GM19463 (cell line): ENCODE measurements at regions not wholly inside any gene's neighbourhood (a gene's known extent, or its start where the extent isn't known, plus 50 kb on each side); places are given as distances from the start of the nearest gene placed in this dataset.

ENCODE experiments used
- ATAC-seq: cut with Tn5 transposase; IDR thresholded peaks from one replicate; pipeline ENCODE4 v1.9.1; 2021; ENCODE audit warnings: mild to moderate bottlenecking, moderate library complexity; ENCODE audit not compliant: unreplicated experiment

DNA sequence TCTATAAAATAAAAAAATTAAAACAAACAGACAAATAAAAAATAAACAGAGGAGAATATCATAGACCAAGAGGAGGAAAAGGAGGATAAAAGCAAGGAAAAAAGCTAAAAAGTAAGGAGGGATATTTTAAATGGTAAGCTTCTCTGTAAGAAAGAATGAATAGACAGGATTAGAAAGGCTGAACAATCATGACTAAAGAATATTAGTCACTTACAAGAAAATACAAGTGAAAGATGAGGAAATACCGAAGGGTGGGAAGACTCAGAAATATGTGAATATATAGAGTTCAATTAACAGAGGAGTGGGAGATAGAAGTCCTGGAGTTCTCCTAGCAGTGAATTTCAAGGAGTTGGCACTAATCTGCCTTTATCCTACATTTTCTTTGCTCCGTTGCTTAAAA lies 162.6 kb downstream of the RTL3 start:
- ATAC-seq, result no peak

DNA sequence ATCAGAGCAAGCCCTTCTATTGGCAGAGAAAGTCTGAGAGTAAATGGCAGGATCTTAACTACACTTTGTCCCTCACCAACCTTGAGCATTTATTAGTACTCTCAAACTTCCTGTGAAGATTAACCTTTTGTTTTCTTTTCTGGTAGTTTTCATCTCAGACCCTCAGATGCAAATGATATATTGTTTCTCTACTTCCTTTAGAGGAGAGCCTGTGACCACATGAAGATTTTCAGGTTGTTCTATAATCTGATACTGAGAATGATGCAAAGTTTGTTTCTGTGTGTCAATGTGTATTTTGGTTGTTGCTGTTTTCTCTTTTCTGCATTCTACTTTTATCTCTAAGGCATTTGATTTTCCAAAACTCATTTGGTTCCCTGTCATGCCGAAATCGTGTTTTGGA lies 165.8 kb upstream of the CYSLTR1 start:
- ATAC-seq, result peak; percentile 51

DNA sequence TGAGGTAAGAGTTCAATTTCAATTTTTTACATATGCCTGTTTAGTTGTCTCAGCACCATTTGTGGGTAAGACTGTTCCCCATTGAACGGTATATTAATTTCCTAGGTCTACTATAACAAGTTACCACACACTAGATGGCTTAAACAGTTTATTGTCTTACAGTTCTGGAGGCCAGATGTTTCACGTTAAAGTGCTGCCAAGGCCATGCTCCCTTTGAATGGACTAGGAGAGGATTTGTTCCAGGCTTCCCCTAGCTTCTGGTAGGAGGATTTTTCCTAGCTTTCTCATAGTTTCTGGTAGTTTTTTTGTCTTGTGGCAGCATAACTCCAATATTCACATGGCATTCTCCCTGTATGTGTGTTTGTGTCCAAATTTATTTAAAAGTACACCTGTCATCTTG lies 149.3 kb upstream of the CYSLTR1 start:
- ATAC-seq, result no peak

DNA sequence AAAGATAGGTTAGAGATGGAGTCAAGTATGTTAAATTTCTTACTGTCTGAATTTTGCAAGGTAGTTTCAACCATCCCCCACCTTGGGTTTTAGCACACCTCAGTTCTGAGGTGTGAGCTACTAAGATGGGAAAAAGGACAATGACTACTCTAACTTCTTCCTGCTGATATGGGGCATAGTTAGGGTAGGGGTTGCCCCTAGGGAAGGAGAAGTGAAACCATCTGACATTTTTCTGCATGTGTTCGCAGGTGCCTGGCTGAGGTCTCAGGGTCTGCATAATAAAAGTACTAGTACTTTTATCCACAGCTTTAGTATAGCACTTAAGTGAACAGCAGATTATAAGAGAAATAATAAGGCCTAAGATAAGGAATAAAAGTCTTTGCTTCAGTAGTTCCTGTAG lies 129.5 kb upstream of the CYSLTR1 start:
- no peak for ATAC-seq

DNA sequence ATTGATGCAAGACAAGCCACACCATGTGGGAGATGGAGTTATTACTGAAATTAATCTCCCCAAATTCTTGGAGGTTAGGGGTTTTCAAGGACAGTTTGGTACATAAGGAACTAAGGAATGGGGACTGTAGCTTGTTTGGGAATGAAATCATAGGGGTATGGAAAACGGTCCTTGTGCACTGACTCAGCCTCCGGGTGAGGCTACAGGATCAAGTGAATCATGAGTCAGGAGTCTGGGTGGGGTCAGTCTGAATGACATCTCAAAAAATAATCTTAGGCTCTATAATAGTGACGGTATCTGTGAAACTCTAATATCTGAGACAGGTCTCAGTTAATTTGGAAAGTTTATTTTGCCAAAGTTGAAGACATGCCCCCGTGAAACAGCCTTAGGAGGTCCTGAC lies 128.5 kb upstream of the CYSLTR1 start:
- ATAC-seq, result no peak

DNA sequence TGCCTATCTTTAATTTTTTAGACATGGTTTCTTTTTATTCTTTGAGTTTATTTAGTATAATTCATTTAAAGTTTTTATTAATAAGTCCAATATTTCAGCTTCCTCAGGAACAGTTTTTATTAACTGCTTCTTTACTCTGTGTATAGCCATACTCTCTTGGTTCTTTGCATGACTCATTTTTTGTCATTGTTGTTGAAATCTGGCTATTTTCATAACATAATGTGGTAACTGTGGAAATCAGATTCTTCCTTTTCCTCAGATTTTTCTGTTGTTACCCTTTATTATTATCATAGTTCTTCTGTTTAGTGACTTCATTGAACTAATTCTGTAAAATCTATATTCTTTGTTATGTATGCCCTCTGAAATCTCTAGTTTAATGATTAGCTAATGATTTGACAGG lies 124.9 kb upstream of the CYSLTR1 start:
- ATAC-seq, result no peak

GRCh38 chrX:78437621-78438020 lies 110.2 kb upstream of the CYSLTR1 start:
- no peak for ATAC-seq

GRCh38 chrX:78429172-78429571 lies 101.8 kb upstream of the CYSLTR1 start:
- no peak for ATAC-seq

DNA sequence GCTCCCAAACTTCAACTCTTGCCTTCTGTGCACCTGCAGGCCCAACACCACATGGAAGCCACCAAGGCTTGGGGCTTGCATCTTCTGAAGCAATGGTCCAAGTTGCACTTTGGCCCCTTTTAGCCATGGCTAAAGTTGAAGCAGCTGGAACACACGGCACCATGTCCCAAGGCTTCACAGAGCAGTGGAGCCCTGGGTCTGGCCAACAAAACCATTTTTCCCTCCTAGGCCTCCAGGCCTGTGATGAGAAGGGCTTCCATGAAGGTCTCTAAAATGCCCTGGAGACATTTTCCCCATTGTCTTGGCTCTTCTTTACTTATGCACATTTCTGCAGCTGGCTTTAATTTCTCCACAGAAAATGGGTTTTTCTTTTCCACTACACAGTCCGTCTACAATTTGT lies 61.3 kb upstream of the CYSLTR1 start:
- ATAC-seq, result no peak

- ATAC-seq, result no peak
Observed at GRCh38 chrX:78387364-78387763, 60.0 kb upstream of the CYSLTR1 start.

DNA sequence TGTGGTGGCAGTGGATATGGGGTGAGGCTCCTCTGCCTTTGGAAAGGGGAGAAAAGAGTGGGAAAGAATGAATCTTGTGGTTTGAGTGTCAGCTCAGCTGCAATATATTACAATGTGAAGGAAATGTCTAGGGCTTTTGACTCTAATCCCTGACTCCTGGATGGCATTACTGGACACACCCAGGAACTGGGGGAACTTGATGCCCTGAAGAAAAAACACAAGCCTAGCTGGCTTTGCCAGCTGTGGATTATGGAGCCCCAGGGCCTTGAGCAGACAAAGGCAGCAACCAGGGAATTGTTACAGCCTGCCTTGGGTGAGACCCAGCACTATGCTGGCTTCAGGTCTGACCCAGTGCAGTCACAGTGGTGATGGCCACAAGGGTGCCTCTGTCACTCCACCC lies 57.1 kb upstream of the CYSLTR1 start:
- ATAC-seq, result no peak

DNA sequence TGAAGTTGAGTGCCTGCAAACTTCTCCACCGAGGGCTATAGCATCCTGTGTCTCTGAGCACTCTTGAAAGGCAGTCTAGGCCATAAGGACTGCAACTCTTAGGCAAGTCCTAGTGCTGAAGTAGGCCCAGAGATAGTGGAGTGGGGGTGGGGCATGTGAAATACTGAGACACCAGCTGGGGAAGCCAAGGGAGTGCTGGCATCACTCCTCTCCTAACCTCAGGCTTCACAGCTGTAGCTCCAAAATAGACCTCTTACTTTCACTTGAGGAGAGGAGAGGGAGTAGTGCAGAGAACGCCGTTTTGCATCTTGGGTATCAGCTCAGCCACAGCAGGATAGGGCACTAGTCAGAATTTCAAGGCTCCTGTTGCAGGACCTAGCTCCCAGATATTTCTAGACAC lies 56.2 kb upstream of the CYSLTR1 start:
- no peak for ATAC-seq

DNA sequence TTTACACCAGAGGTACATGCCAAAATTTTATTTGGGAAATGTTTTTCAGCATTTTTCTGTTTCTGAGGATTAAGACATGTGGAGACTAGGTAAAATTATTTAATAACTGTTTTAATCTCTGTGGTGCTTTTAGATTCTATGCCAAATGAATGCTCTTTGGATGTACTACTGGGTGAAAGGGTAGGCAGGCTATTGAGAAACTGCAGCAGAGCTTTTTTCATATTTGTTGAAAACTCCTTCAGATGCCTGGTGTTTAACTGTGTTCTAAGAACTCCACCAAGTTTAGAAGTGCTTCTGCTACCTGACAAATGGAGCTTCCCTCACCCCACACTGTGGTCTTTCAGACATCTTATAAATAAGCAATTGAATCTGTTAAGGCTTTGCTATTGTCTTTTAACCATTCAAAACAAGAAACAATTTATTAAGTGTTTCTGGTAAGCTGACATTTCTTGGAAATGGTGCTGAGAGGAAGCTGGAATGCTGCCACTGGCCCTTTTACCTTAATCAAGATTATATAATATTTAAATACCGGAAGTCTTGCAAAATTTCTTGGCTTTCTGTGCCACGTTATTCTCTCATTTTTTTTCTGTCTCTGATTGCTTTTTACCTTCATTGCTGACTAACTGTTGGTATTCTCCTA lies 51.2 kb upstream of the CYSLTR1 start:
- ATAC-seq, result no peak
